Type B pancreatic cell (in vitro differentiated cells): ENCODE measurements at regions not wholly inside any gene's neighbourhood (a gene's known extent, or its start where the extent isn't known, plus 50 kb on each side); places are given as distances from the start of the nearest gene placed in this dataset.
A peak's percentile ranks its signal among the peaks of the same experiment; 100 is the strongest.

Source experiments
- DNase-seq: peaks from one replicate; pipeline ENCODE4 v3.0.0; 2021; ENCODE audit warnings: mixed read lengths; ENCODE audit not compliant: unreplicated experiment; ENCODE audit errors: extremely low spot score
- H3K27ac Mint-ChIP-seq: 2 replicates; pipeline ENCODE4 v1.8.0; 2021; ENCODE audit warnings: mild to moderate bottlenecking, mixed read lengths
- H3K27me3 Mint-ChIP-seq: 2 replicates; pipeline ENCODE4 v1.8.0; 2021; ENCODE audit warnings: mixed read lengths
- H3K36me3 Mint-ChIP-seq: 2 replicates; pipeline ENCODE4 v1.8.0; 2021; ENCODE audit warnings: mixed read lengths
- H3K4me1 Mint-ChIP-seq: one replicate; pipeline ENCODE4 v1.8.0; 2021; ENCODE audit warnings: mixed read lengths; ENCODE audit not compliant: unreplicated experiment
- H3K4me3 Mint-ChIP-seq: 2 replicates; pipeline ENCODE4 v1.8.0; 2021; ENCODE audit warnings: mild to moderate bottlenecking, mixed read lengths
- H3K9me3 Mint-ChIP-seq: 2 replicates; pipeline ENCODE4 v1.8.0; 2021; ENCODE audit warnings: mixed read lengths
- CTCF ChIP-seq: fragments of 200-600 bp; sonication (generic); conservative IDR thresholded peaks from 2 replicates; pipeline ENCODE4 v1.5.0; 2021; ENCODE audit warnings: antibody characterized with exemption, mild to moderate bottlenecking

GRCh38 chr14:55848964-55849363 is 269.0 kb downstream of the KTN1 start:
- no peak overlapping the region for H3K27ac Mint-ChIP-seq
- no peaks in the 10 kb centered on the region for H3K36me3 Mint-ChIP-seq
- H3K9me3 Mint-ChIP-seq = no peaks in the 10 kb centered on the region
- no peak for DNase-seq
- peaks cover 4% of the 10 kb centered on the region for H3K27me3 Mint-ChIP-seq
- peaks cover 4% of the 10 kb centered on the region for H3K4me1 Mint-ChIP-seq
- H3K4me3 Mint-ChIP-seq = no peak overlapping the region
- TF ChIP-seq CTCF = no peak

GRCh38 chr14:55849833-55850232 is 268.4 kb upstream of the PELI2 start:
- no peak overlapping the region for H3K27ac Mint-ChIP-seq
- no peaks in the 10 kb centered on the region for H3K36me3 Mint-ChIP-seq
- H3K9me3 Mint-ChIP-seq = no peaks in the 10 kb centered on the region
- peaks cover 4% of the 10 kb centered on the region for H3K27me3 Mint-ChIP-seq
- H3K4me1 Mint-ChIP-seq = peaks cover 4% of the 10 kb centered on the region
- no peak for TF ChIP-seq CTCF
- no peak for DNase-seq
- H3K4me3 Mint-ChIP-seq = no peak overlapping the region

GRCh38 chr14:55850825-55851241 is 267.4 kb upstream of the PELI2 start:
- no peak for DNase-seq
- H3K4me3 Mint-ChIP-seq = no peak overlapping the region
- H3K27me3 Mint-ChIP-seq = peaks cover 4% of the 10 kb centered on the region
- H3K27ac Mint-ChIP-seq = peak overlapping the region; percentile 3
- H3K36me3 Mint-ChIP-seq = no peaks in the 10 kb centered on the region
- no peaks in the 10 kb centered on the region for H3K9me3 Mint-ChIP-seq
- TF ChIP-seq CTCF = no peak
- peaks cover 4% of the 10 kb centered on the region for H3K4me1 Mint-ChIP-seq

- H3K27ac Mint-ChIP-seq = peak overlapping the region; percentile 3
- H3K27me3 Mint-ChIP-seq = peaks cover 4% of the 10 kb centered on the region
- TF ChIP-seq CTCF = no peak
- no peaks in the 10 kb centered on the region for H3K9me3 Mint-ChIP-seq
- no peak overlapping the region for H3K4me3 Mint-ChIP-seq
- H3K4me1 Mint-ChIP-seq = peaks cover 4% of the 10 kb centered on the region
- no peaks in the 10 kb centered on the region for H3K36me3 Mint-ChIP-seq
- no peak for DNase-seq
These were observed 266.9 kb upstream of the PELI2 start for GRCh38 chr14:55851301-55851700.

- no peak overlapping the region for H3K4me3 Mint-ChIP-seq
- H3K27ac Mint-ChIP-seq = no peak overlapping the region
- no peaks in the 10 kb centered on the region for H3K9me3 Mint-ChIP-seq
- no peak for TF ChIP-seq CTCF
- DNase-seq = no peak
- no peaks in the 10 kb centered on the region for H3K36me3 Mint-ChIP-seq
- peaks cover 4% of the 10 kb centered on the region for H3K27me3 Mint-ChIP-seq
- H3K4me1 Mint-ChIP-seq = peaks cover 4% of the 10 kb centered on the region
These were observed 266.2 kb upstream of the PELI2 start for GRCh38 chr14:55851961-55852360.

- Mint-ChIP-seq H3K27me3 (no peaks in the 10 kb centered on the region), H3K4me1 (peaks cover 4% of the 10 kb centered on the region), H3K9me3 (no peaks in the 10 kb centered on the region), H3K36me3 (no peaks in the 10 kb centered on the region), H3K4me3 (no peak overlapping the region), H3K27ac (no peak overlapping the region)
- TF ChIP-seq CTCF = no peak
- DNase-seq = no peak
These were observed 262.5 kb upstream of the PELI2 start for GRCh38 chr14:55855751-55856150.
